Ishikawa (cell line): ENCODE measurements at regions not wholly inside any gene's neighbourhood (a gene's known extent, or its start where the extent isn't known, plus 50 kb on each side); places are given as distances from the start of the nearest gene placed in this dataset.

Source experiments
- CEBPB ChIP-seq: IDR thresholded peaks from 2 replicates; pipeline ENCODE4 v1.6.1; 2012
- EP300 ChIP-seq: IDR thresholded peaks from 2 replicates; pipeline ENCODE4 v1.6.1; 2012; ENCODE audit warnings: borderline replicate concordance
- RAD21 ChIP-seq: IDR thresholded peaks from 2 replicates; pipeline ENCODE4 v1.6.1; 2012; ENCODE audit warnings: low read depth
- YY1 ChIP-seq: IDR thresholded peaks from 2 replicates; pipeline ENCODE4 v1.6.1; 2012; ENCODE audit warnings: low read depth
- TF ChIP-seq, protein P1 (sequence below): IDR thresholded peaks from 2 replicates; pipeline ENCODE4 v1.6.1; 2012
- TF ChIP-seq, protein P2 (sequence below): IDR thresholded peaks from 2 replicates; pipeline ENCODE4 v1.6.1; 2012; ENCODE audit warnings: low read depth, mild to moderate bottlenecking

DNA sequence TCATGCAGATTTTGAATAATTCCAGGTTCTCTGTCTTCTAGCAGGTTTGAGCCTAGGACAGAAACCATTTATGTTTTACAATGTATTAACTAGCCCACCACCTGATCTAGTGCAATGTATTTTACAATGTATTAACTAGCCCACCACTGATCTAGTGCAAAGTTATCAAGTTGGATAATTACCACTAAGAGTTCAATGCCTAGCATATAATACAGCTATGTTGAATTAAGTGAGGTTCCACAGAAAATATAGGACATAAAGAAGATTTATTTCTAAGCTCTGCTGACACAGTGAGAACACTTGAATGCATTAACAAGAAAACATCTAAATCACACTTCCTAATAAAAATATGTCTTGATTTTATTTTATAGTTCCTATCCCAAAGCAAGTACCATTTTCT lies 854.6 kb upstream of the NEGR1 start:
- TF ChIP-seq RAD21: no peak
- TF ChIP-seq CEBPB: no peak
- no peak for TF ChIP-seq YY1
- TF ChIP-seq EP300: no peak
- TF ChIP-seq, protein P1, sequence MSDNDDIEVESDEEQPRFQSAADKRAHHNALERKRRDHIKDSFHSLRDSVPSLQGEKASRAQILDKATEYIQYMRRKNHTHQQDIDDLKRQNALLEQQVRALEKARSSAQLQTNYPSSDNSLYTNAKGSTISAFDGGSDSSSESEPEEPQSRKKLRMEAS: no peak
- TF ChIP-seq, protein P2, sequence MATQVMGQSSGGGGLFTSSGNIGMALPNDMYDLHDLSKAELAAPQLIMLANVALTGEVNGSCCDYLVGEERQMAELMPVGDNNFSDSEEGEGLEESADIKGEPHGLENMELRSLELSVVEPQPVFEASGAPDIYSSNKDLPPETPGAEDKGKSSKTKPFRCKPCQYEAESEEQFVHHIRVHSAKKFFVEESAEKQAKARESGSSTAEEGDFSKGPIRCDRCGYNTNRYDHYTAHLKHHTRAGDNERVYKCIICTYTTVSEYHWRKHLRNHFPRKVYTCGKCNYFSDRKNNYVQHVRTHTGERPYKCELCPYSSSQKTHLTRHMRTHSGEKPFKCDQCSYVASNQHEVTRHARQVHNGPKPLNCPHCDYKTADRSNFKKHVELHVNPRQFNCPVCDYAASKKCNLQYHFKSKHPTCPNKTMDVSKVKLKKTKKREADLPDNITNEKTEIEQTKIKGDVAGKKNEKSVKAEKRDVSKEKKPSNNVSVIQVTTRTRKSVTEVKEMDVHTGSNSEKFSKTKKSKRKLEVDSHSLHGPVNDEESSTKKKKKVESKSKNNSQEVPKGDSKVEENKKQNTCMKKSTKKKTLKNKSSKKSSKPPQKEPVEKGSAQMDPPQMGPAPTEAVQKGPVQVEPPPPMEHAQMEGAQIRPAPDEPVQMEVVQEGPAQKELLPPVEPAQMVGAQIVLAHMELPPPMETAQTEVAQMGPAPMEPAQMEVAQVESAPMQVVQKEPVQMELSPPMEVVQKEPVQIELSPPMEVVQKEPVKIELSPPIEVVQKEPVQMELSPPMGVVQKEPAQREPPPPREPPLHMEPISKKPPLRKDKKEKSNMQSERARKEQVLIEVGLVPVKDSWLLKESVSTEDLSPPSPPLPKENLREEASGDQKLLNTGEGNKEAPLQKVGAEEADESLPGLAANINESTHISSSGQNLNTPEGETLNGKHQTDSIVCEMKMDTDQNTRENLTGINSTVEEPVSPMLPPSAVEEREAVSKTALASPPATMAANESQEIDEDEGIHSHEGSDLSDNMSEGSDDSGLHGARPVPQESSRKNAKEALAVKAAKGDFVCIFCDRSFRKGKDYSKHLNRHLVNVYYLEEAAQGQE: no peak
